Gastroesophageal sphincter (tissue), 3 donors: ENCODE measurements at regions not wholly inside any gene's neighbourhood (a gene's known extent, or its start where the extent isn't known, plus 50 kb on each side); places are given as distances from the start of the nearest gene placed in this dataset.

ENCODE experiments used
- CTCF ChIP-seq, 4 experiments: fragments of 200-600 bp in 2 of 4; fragments of 450-650 bp in 2 of 4; sonication (generic) in 1 of 4; IDR thresholded peaks; one replicate each; pipeline ENCODE4 v1.5.1; 2017 to 2019; ENCODE audit warnings: antibody characterized with exemption in 4 of 4, mild to moderate bottlenecking in 2 of 4, moderate library complexity in 2 of 4
- POLR2A ChIP-seq, 2 donors: fragments of 450-650 bp; IDR thresholded peaks; one replicate each; pipeline ENCODE4 v1.6.1; 2017; ENCODE audit warnings: antibody characterized with exemption in 2 of 2, mild to moderate bottlenecking in 2 of 2, moderate library complexity in 1 of 2
- POLR2AphosphoS5 ChIP-seq: sonication (generic); formaldehyde crosslinking; IDR thresholded peaks from one replicate; pipeline ENCODE4 v1.6.1; 2017; ENCODE audit warnings: antibody characterized with exemption

- TF ChIP-seq CTCF (IDR thresholded peaks at IDR 0.05) (no peak), POLR2A (IDR thresholded peaks at IDR 0.05) (no peak), POLR2AphosphoS5 (no peak)
Observed at GRCh38 chr19:13665125-13665905, 99.0 kb upstream of the MRI1 start.
